Stimulated activated CD8-positive, alpha-beta memory T cell treated with anti-CD3 and anti-CD28 coated beads, Interleukin-4, amount 100 ng/mL, for 48 hours (primary cell): ENCODE measurements at regions not wholly inside any gene's neighbourhood (a gene's known extent, or its start where the extent isn't known, plus 50 kb on each side); places are given as distances from the start of the nearest gene placed in this dataset.
"Not testable (repeated sequence)": the region's sequence is repeated elsewhere in the genome, so short reads cannot be mapped to it uniquely, and the experiment has no call there.

ENCODE experiments used
- DNase-seq: peaks from one replicate; pipeline ENCODE4 v3.0.0-alpha.2; 2020

- no peak for DNase-seq
Measured at GRCh38 chr12:69141074-69141473, 98.3 kb upstream of the CPSF6 start.

GRCh38 chr12:69149270-69149669 lies 90.1 kb upstream of the CPSF6 start:
- no peak for DNase-seq

GRCh38 chr12:69150083-69150795 lies 89.1 kb upstream of the CPSF6 start:
- no peak for DNase-seq

GRCh38 chr12:69150796-69151127 lies 88.6 kb upstream of the CPSF6 start:
- no peak for DNase-seq

GRCh38 chr12:69151254-69151764 lies 88.1 kb upstream of the CPSF6 start:
- DNase-seq: no peak

- DNase-seq: peak; percentile 88
Measured at GRCh38 chr12:69154585-69155363, 84.6 kb upstream of the CPSF6 start.

GRCh38 chr12:69157023-69157655 lies 82.2 kb upstream of the CPSF6 start:
- DNase-seq: peak; percentile 97

- DNase-seq: peak; percentile 57
Measured at GRCh38 chr12:69161829-69162228, 77.5 kb upstream of the CPSF6 start.

- no peak for DNase-seq
Measured at GRCh38 chr12:69163681-69164362, 75.5 kb upstream of the CPSF6 start.

- DNase-seq: no peak
Measured at GRCh38 chr12:69167648-69168165, 71.7 kb upstream of the CPSF6 start.

GRCh38 chr12:69168363-69168762 lies 71.0 kb upstream of the CPSF6 start:
- DNase-seq: no peak

- DNase-seq: no peak
Measured at GRCh38 chr12:69168828-69169227, 70.5 kb upstream of the CPSF6 start.

- no peak for DNase-seq
Measured at GRCh38 chr12:69170293-69170692, 69.1 kb upstream of the CPSF6 start.

GRCh38 chr12:69171881-69172280 lies 67.5 kb upstream of the CPSF6 start:
- no peak for DNase-seq

GRCh38 chr12:69172491-69172890 lies 66.9 kb upstream of the CPSF6 start:
- no peak for DNase-seq

GRCh38 chr12:69173368-69173767 lies 66.0 kb upstream of the CPSF6 start:
- no peak for DNase-seq

- no peak for DNase-seq
Measured at GRCh38 chr12:69179786-69180185, 59.6 kb upstream of the CPSF6 start.

- not testable (repeated sequence) for DNase-seq
Measured at GRCh38 chr12:69187572-69187971, 51.8 kb upstream of the CPSF6 start.

- DNase-seq: no peak
Measured at GRCh38 chr12:69189378-69189978, 49.9 kb upstream of the CPSF6 start.
